GM19035 (cell line): ENCODE measurements at regions not wholly inside any gene's neighbourhood (a gene's known extent, or its start where the extent isn't known, plus 50 kb on each side); places are given as distances from the start of the nearest gene placed in this dataset.

Source experiments
- ATAC-seq: cut with Tn5 transposase; IDR thresholded peaks from one replicate; pipeline ENCODE4 v1.9.1; 2021; ENCODE audit not compliant: unreplicated experiment

- ATAC-seq, result no peak
Measured at GRCh38 chr6:147621263-147621662, 112.8 kb downstream of the SAMD5 start.

DNA sequence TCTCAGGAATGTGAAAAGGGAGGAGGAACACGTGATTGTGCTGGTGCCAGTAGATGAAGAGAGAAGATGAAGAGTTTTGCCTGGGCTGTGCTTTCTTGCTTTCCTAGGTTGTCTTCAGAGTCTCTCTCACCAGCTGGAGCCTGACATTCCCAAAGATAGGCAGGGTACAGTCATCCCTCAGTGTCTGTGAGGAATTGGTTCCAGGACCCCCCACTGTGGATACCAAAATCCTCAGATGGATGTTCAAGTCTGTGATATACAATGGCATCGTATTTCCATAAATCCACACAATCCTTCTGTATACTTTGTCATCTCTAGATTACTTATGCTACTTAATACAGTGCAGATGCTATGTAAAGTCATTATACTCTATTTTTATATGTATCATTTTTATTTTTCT lies 113.5 kb downstream of the SAMD5 start:
- no peak for ATAC-seq

DNA sequence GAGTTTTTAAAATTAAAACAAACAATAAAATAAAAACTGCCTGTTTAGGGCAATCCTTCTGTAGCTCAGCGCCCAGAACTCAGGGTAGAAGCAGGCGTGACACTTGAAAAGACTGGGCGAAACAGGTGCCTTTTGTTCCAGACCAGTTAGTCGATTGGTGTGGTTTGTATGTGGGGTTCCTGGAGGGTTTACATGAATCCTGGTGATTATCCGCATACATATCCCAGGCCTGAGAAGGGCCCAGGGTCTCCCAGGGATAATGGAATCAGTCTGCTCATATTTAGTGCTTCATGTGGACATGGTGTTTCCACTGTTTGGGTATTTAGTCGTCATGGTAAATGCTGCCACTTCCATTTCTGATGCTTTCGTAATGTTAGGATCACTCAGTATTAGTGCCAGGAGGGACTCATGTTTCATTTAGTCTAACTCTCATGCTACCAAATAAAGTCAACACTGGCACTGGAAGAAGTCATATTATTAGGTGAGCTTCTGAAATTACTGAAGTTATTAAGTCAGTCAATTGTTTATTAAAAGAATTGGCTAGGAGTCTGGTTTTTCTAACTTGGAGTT lies 116.5 kb downstream of the SAMD5 start:
- ATAC-seq, result no peak

DNA sequence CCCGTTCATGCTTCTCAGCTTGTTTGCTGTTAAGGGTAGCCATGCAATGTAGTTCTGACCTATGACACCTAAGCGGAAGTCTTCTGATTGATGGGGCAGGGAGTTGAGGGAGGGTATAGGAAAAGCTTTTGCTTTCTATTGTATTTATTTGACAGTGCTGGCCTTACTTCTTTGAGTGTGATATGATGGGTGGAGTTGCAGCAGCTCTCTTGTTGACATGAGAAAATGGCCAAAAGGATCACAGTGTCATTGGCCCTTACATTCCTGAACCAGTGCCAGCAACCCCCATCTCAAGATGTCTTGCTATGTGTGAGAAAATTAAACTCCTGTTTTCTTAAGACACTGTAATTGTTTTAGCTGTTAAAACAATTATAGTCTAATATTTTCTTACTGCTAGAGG lies 117.5 kb downstream of the SAMD5 start:
- no peak for ATAC-seq

GRCh38 chr6:147627411-147627810 lies 118.9 kb downstream of the SAMD5 start:
- no peak for ATAC-seq

GRCh38 chr6:147633191-147633590 lies 124.7 kb downstream of the SAMD5 start:
- no peak for ATAC-seq

DNA sequence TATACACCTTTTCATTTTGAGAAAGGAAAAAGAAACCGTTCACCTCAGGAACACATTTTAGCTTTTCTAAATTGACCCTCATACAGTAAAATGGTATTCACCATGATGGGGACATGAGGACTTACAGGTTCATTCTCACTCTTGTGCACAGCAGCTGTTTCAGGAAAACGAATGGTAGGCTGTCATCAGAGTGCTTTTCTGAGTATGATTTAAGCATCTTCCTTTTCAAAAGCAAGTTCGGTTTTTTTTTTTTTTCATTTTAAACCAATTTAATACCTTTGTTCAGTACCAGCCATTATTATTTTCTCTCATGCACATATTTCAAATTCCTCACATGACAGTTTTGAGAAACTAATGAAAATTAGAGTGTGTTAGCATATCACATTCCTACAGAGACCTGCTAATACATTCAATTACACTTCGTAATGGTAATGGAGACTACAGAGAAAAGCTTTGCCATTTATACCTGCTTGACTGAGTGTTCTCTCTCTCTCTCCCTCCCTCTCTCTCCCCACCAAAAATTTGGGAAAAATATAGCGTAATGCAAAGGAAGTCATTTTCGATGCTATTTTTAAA lies 129.2 kb downstream of the SAMD5 start:
- no peak for ATAC-seq

DNA sequence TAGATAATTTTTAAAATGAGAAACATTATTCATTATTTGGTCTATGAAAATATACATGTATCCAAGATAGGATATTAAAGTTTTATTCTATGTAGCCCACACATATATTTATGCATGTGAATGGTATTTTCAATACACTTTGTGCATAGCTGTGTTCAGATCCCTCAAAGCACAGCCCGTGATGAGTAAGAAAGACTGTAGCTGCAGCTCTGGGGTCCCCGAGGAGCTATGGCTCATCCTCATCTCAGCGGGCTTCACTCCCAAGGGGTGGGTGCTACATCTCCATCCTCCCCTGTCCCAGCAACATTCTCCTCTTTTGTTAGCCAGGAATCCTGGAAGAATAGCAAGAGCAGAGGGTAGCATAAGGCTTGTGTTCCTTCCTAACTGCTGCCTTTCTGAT lies 130.8 kb downstream of the SAMD5 start:
- ATAC-seq, result no peak

DNA sequence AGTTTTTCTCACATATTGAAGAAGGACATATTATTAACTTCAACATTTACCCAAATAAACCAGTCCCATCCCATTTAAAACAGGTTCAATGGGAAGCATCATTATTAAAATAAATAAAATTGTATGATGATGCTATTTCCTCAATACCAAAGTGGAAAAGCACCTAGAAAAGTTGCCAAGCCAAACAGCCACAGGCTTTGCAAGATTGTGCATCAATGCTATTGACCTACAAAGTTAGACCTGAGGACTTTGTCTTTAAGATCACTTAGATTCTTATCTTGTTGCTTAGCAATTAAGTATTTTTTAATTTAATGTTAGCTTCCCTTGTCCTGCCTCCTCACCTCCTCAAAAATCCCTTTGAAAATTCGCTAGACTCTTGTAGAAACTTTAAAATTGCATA lies 132.1 kb downstream of the SAMD5 start:
- no peak for ATAC-seq

- no peak for ATAC-seq
Measured at GRCh38 chr6:147641511-147641910, 133.0 kb downstream of the SAMD5 start.

GRCh38 chr6:147642458-147642857 lies 134.0 kb downstream of the SAMD5 start:
- no peak for ATAC-seq

DNA sequence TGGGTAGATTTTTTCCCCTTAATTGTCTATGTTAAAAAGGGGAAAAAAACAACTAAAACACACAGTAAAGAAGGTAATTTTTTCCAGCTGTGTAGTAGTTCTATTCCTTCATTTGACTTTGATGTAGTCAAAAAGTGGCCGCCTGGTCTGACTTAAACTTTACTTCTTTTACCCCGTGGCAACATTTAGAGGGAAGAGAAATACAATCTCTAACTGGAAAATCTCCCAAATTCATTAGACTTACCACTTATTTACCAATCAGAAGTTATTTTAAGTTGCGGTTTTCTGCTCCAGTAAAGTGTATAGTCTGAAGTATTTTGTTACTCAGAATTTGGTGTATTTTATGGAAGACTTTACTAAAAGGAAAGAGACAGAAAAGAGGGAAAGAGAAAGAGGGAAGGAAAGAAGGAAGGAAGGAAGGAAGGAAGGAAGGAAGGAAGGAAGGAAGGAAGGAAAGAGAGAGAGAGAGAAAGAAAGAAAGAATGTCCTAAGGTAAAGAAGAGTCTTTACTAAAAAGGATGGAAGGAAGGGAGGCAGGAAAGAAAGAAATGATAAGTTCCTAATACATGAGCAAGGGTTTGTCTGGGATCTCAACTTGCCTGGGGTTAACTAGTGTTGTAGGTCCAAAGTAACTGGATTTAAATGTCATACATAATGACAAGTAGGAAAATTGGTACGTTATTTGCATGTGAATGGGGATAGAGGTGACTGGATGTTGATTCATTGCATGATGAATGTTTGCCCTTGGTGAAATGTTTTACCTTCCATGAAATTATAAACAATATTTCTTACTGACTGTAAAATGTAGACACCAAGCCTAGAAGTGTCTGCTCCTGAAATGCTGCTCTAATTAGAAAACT lies 135.1 kb downstream of the SAMD5 start:
- no peak for ATAC-seq

DNA sequence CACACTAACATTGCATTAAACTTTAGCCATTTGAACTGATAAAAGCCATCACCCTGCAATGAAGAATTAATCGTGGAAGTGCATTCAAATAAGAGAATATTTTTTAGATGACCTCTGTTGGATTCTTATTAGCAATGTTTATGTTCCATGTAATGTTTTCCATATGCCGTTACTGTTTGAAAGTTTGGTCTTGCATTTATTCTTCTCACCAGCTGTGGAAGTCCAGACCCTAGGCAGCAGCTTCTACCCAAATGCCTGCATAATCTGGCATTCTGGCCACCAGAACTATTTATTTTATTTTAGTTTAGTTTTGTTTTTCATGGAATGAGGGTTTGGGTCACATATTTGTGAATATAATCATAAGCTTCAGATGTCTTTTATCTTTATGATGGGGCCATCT lies 140.4 kb downstream of the SAMD5 start:
- ATAC-seq, result no peak

DNA sequence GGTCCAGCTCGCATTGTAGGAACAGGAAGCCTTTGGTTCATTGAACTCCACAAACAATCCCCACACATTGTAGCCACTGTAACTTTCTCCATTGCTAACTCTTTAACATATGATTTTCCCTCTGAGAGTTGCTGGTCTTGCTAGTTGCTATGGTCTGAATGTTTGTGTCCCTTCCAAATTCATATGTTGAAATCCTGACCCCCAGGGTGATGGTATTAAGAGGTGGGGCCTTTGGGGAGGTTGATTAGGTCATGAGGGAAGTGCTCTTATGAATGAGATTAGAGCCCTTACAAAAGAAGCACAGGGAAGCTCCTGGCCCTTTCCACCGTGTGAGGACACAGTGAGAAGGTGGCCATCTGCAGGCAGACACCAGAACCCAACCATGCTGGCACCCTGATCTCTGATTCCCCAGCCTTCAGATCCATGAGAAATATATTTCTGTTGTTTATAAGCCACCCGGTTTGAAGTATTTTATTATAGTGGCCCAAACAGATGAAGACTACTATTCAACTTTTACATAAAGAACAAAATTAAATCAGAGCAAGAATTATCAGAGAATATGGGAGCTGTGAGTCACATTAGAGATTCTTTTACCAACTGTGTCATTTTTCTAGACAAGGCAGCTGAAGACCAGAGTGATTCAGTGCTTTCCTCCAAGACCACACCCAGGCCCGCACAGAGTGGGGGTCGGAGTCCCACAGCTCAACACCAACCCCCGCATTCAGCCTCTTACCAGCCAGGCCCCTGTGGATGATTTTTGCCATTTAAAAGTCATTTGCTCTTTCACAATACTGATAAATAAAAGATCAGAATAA lies 143.0 kb downstream of the SAMD5 start:
- ATAC-seq, result no peak

- ATAC-seq, result no peak
Measured at GRCh38 chr6:147653631-147654030, 145.1 kb downstream of the SAMD5 start.

DNA sequence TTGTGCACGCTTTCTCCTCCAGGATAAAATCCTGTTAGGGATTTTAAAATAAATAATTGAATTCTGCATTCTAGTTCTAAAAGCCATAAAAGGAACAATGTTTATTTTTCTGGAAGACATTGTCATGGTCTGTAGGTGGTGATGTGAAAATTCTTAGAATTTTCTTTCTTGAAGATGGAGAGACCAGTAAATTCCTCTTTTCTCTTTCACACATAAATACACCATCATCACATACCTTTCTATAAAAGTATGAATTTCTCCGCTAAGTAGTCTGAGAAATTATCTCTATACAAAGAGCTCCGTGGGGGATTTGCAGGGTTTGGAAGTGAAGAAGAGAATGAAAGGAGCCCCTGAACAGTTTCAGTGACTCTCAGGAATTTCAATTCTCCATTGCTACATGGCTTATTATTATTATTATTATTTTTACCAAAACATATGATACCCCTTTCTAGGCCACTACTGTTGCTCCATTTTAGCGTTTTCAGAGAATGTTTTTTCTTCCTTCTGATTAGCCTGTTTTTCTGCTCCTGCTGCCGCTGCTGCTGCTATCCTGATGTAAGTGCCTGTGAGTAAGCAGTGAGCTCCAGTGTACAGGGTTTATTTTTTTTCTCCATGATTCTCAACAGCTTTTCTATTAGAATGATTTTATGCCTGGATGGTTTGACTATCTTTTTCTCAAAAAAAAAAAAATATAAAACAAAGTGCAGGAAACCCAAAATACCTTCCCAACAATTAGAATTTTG lies 145.8 kb downstream of the SAMD5 start:
- ATAC-seq, result no peak

GRCh38 chr6:147660334-147661311 lies 152.1 kb downstream of the SAMD5 start:
- ATAC-seq, result no peak

DNA sequence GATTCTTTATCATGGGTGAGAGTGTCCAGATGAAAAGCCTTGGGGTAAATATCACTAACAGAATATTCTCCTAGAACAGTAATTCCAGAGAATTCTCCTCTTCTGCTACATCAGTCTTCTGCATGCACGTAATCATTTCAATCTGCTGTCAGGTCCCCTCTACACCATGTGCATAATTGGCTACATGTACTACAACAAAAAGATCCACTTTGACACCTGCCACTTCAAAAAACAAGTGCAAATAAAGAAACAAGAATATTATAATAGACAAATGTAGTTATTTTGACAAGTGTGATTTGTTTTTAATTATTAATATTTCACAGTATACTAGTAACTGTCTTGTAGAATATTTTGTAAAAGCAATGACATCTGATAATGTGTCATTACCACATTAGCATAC lies 154.2 kb downstream of the SAMD5 start:
- ATAC-seq, result no peak

DNA sequence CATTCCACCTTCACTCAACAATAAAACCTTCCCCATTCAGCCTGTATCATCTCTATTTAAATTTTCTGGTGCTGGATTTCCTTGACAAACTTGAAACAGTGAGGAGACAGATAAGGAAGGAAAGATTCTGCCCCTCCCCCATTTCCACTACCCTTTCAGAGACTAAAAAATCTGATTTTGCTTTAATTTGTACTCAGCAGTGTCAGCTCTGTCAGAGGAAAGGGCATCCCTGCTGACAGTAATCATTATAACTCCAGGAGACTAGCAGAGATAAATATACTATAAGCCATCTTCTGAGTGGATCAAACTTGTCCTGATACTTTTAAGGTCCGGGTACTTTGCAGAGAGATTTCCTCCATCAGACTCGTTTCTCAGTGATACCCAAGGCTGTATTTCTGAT lies 155.6 kb downstream of the SAMD5 start:
- no peak for ATAC-seq

- ATAC-seq, result no peak
Measured at GRCh38 chr6:147666255-147666654, 157.8 kb downstream of the SAMD5 start.
